AG04449 (cell line): ENCODE measurements at regions not wholly inside any gene's neighbourhood (a gene's known extent, or its start where the extent isn't known, plus 50 kb on each side); places are given as distances from the start of the nearest gene placed in this dataset.

ENCODE experiments used
- CTCF ChIA-PET: fragments of 350-600 bp; formaldehyde crosslinking; extraction: SDS; loops from one replicate; lab custom pipeline; 2021; ENCODE audit warnings: antibody characterized with exemption; lab: Yijun Ruan, JAX
- POLR2A ChIA-PET: fragments of 400-600, 350-600 bp; formaldehyde crosslinking; extraction: SDS; loops from one replicate; lab custom pipeline; 2020; ENCODE audit warnings: antibody characterized with exemption, inconsistent platforms; lab: Yijun Ruan, JAX
- DNase-seq: peaks from one replicate; pipeline ENCODE4 v3.0.0-alpha.2; 2010; ENCODE audit warnings: low read depth, low spot score
- H3K4me3 ChIP-seq: 2 replicates; pipeline ENCODE4 v1.5.1; 2011; ENCODE audit warnings: low read depth, mild to moderate bottlenecking, control low read depth, low read length
- TF ChIP-seq, protein P1 (sequence below): IDR thresholded peaks from one replicate; pipeline ENCODE4 v1.5.1; 2011; ENCODE audit warnings: mild to moderate bottlenecking, moderate library complexity, low read length, control low read depth, inconsistent platforms; ENCODE audit not compliant: insufficient read depth; ENCODE audit errors: missing control alignments

DNA sequence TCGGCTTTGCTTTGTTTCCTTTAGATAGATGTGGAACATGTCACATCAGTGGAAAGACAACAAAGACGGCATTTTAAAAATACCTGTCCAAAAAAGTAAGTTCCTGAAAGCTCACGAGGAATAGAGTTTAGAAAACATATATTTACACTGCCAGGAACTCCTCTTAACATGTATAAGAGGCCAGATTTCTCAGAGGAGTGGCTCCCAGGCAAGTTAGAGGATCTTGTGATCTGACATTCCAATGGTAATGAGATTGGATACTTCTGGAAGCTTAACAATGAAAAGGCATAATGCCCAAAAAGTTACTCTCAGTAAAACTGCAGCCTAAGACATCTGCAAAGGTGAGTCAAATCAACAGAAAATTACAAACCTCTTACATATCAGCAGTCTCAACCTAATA, 77.1 kb downstream of the CYRIA start:
- no peak for DNase-seq
- ChIA-PET CTCF (interaction anchor here (0.9 kb wide), 1 partner anchor 21 kb away, joined by 3 read pairs; no protein-coding TSS in a partner anchor), POLR2A (no interaction called here)
- TF ChIP-seq, protein P1, sequence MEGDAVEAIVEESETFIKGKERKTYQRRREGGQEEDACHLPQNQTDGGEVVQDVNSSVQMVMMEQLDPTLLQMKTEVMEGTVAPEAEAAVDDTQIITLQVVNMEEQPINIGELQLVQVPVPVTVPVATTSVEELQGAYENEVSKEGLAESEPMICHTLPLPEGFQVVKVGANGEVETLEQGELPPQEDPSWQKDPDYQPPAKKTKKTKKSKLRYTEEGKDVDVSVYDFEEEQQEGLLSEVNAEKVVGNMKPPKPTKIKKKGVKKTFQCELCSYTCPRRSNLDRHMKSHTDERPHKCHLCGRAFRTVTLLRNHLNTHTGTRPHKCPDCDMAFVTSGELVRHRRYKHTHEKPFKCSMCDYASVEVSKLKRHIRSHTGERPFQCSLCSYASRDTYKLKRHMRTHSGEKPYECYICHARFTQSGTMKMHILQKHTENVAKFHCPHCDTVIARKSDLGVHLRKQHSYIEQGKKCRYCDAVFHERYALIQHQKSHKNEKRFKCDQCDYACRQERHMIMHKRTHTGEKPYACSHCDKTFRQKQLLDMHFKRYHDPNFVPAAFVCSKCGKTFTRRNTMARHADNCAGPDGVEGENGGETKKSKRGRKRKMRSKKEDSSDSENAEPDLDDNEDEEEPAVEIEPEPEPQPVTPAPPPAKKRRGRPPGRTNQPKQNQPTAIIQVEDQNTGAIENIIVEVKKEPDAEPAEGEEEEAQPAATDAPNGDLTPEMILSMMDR, result no peak
- no peak overlapping the region for H3K4me3 ChIP-seq

DNA sequence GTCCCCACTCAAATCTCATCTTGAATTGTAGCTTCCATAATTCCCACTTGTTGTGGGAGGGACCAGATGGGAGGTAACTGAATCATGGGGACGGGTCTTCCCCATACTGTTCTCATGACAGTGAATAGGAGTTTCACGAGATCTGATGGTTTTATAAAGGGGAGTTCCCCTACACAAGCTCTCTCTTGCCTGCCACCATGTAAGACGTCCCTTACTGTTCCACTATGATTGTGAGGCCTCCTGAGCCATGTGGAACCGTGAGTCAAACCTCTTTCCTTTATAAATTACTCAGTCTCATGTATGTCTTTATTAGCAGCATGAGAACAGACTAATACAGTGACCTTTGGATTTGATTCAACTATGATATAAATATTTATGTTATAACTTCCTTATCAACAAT, 78.0 kb downstream of the CYRIA start:
- CTCF ChIA-PET, result no interaction called here
- no peak overlapping the region for H3K4me3 ChIP-seq
- DNase-seq, result no peak
- POLR2A ChIA-PET, result no interaction called here
- TF ChIP-seq, protein P1, result no peak

DNA sequence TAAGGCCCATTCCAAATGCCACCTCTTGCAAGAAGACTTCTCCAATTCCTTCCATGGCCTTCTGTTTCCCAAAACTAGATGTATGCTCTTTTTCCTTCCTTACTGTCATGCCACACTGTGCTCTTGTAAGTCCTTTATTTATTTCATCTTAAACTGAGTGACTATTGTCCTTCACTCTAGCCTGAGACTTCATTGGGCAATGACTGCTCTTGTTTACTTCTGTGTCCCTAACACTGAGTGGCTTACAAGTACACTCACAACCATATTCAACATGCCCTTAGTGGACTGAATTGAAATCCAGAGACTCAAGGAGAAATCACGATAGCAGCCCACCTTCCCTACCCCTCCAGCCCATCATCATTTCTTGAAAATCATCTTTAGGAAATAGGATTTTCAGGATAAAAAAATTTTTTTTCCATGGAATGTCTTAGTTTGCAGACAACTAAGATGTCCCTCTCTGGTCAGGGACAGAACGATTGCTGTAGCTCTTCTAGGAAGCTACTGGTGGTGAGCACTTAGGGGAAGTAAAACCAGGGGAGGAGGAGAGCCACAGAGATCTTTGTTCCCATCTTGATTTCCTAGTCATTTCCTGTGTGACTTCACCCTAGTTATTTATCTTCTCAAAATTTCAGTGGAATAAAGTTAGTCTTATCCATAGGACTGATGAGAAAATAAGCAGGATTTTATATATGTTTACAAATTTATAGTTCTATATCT, 80.7 kb downstream of the CYRIA start:
- ChIA-PET CTCF (no interaction called here), POLR2A (no interaction called here)
- DNase-seq, result no peak
- TF ChIP-seq, protein P1, result no peak
- H3K4me3 ChIP-seq, result no peak overlapping the region

DNA sequence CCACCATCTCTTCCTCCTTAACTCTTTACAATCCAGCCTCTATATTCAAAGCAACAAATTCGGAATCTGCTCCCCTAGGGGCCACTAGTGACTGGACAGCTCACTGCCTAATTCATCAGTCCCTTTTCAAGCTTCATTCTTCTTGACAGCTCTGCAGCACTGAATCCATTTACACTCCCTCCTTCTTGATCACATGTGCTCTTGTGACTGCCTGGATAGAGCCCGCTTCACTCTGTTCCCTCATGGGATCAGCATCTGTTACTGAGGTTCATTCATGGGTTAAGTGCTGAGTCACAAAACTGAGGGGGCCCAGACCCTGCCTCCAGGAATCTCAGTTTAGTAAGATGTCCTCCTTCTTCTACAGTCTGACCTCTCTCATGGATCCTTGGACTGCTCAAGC, 81.5 kb downstream of the CYRIA start:
- no peak overlapping the region for H3K4me3 ChIP-seq
- no peak for DNase-seq
- ChIA-PET CTCF (no interaction called here), POLR2A (no interaction called here)
- TF ChIP-seq, protein P1, result no peak

DNA sequence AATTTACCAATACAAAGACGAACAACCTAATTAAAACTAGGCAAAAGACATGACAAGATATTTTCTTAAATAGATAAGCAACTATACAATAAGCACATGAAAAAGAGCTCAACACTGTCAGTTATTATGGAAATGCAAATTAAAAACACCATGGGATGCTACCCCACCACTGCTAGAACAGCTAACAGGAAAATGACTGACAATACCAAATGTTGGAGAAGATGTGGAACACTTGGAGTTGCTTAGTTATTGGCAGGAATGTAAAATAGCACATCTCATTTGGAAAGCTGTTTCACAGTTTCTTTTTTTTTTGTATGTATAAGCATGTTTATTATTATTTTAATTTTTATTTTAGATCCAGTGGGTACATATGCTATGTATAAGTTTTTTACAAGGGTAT, 84.4 kb downstream of the CYRIA start:
- DNase-seq, result no peak
- CTCF ChIA-PET, result no interaction called here
- TF ChIP-seq, protein P1, result no peak
- no peak overlapping the region for H3K4me3 ChIP-seq
- POLR2A ChIA-PET, result no interaction called here

DNA sequence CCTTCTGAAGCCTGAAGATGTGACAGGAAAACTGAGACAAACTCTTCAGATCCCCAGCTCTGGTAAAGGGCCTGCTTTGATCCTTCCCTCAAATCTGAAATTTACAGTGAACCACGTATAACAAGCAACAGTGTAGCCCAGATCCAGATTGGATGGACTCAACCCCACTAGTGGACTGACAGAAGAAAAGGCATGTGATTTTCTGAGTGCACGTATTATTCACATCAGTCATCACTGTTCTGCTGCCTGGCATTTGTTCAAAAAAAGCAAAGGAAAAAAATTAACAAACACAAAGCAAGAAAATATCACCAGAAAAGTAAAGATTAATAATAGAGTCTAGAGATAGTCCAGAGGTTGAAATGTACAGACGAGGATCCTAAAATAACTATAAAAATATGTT, 87.6 kb downstream of the CYRIA start:
- TF ChIP-seq, protein P1, result no peak
- ChIA-PET CTCF (no interaction called here), POLR2A (no interaction called here)
- H3K4me3 ChIP-seq, result no peak overlapping the region
- DNase-seq, result no peak
